GM23338 (cell line): ENCODE measurements at regions not wholly inside any gene's neighbourhood (a gene's known extent, or its start where the extent isn't known, plus 50 kb on each side); places are given as distances from the start of the nearest gene placed in this dataset.

Experiments
- ATAC-seq: fragments of 200-7000 bp; cut with Tn5 transposase; 3 replicates; pipeline ENCODE4 v1.9.1; 2020
- DNase-seq: peaks from one replicate; pipeline ENCODE4 v3.0.0-alpha.2; 2015; ENCODE audit warnings: low spot score
- H2AFZ ChIP-seq: fragments of 200-600 bp; sonication (generic); 2 replicates; pipeline ENCODE4 v1.8.0; 2016; ENCODE audit warnings: antibody characterized with exemption, mild to moderate bottlenecking, moderate library complexity
- H3F3A ChIP-seq: fragments of 200-600 bp; sonication (generic); replicated peaks from 2 replicates; pipeline ENCODE4 v1.8.0; 2017; ENCODE audit warnings: antibody characterized with exemption, mixed run types, low read depth
- H3K27ac ChIP-seq: fragments of 200-600 bp; sonication (generic); 2 replicates; pipeline ENCODE4 v1.6.1; 2016; ENCODE audit warnings: low read depth
- H3K27me3 ChIP-seq: fragments of 200-600 bp; sonication (generic); 2 replicates; pipeline ENCODE4 v1.8.0; 2016; ENCODE audit warnings: mild to moderate bottlenecking, mixed run types, moderate library complexity; ENCODE audit not compliant: insufficient read depth
- H3K36me3 ChIP-seq: fragments of 200-600 bp; sonication (generic); 2 replicates; pipeline ENCODE4 v1.8.0; 2016; ENCODE audit warnings: mild to moderate bottlenecking; ENCODE audit not compliant: insufficient read depth
- H3K4me1 ChIP-seq: fragments of 200-600 bp; sonication (generic); 2 replicates; pipeline ENCODE4 v1.8.0; 2016; ENCODE audit warnings: mild to moderate bottlenecking, moderate library complexity; ENCODE audit not compliant: insufficient read depth
- H3K4me2 ChIP-seq: fragments of 200-600 bp; sonication (generic); 2 replicates; pipeline ENCODE4 v1.7.1; 2017; ENCODE audit warnings: mixed run types
- H3K4me3 ChIP-seq: fragments of 200-600 bp; sonication (generic); 2 replicates; pipeline ENCODE4 v1.6.1; 2016; ENCODE audit warnings: mixed run types
- H3K79me2 ChIP-seq: fragments of 200-600 bp; sonication (generic); replicated peaks from 2 replicates; pipeline ENCODE4 v1.8.0; 2017; ENCODE audit warnings: mild to moderate bottlenecking; ENCODE audit not compliant: insufficient read depth
- H3K9me2 ChIP-seq: fragments of 200-600 bp; sonication (generic); 2 replicates; pipeline ENCODE4 v1.8.0; 2017; ENCODE audit not compliant: insufficient read depth
- H4K20me1 ChIP-seq: fragments of 200-600 bp; sonication (generic); replicated peaks from 2 replicates; pipeline ENCODE4 v1.8.0; 2017; ENCODE audit warnings: mild to moderate bottlenecking; ENCODE audit not compliant: insufficient read depth
- H3K27ac Mint-ChIP-seq: 2 replicates; pipeline ENCODE4 v1.8.0; 2020; ENCODE audit warnings: inconsistent platforms, mild to moderate bottlenecking, moderate library complexity, mixed read lengths
- H3K27me3 Mint-ChIP-seq: 3 replicates; pipeline ENCODE4 v1.8.0; 2022; ENCODE audit warnings: low read depth, mild to moderate bottlenecking, moderate library complexity, mixed read lengths, inconsistent platforms; ENCODE audit not compliant: insufficient read depth, poor library complexity
- H3K36me3 Mint-ChIP-seq: 3 replicates; pipeline ENCODE4 v1.8.0; 2021; ENCODE audit warnings: low read depth, mild to moderate bottlenecking, inconsistent platforms, moderate library complexity, mixed read lengths
- H3K4me1 Mint-ChIP-seq: 3 replicates; pipeline ENCODE4 v1.8.0; 2020; ENCODE audit warnings: mild to moderate bottlenecking, inconsistent platforms, mixed read lengths
- H3K4me3 Mint-ChIP-seq: 3 replicates; pipeline ENCODE4 v1.8.0; 2021; ENCODE audit warnings: moderate library complexity, mild to moderate bottlenecking, inconsistent platforms, mixed read lengths
- H3K9me3 Mint-ChIP-seq: 3 replicates; pipeline ENCODE4 v1.8.0; 2020; ENCODE audit warnings: moderate library complexity, mild to moderate bottlenecking, inconsistent platforms, mixed read lengths
- CREB1 ChIP-seq: fragments of 250-450 bp; sonication (Bioruptor Pico); IDR thresholded peaks from 2 replicates; pipeline ENCODE4 v1.5.0; 2020; ENCODE audit warnings: low read depth, mild to moderate bottlenecking, moderate library complexity
- CTCF ChIP-seq, 2 experiments: fragments of 200-600 bp in 1 of 2; sonication (generic) in 1 of 2; conservative IDR thresholded peaks; 2 replicates each; pipeline versions ENCODE4 v1.5.1 to v1.6.1; 2016 to 2017; ENCODE audit warnings: antibody characterized with exemption in 2 of 2, low read depth in 2 of 2, mild to moderate bottlenecking in 2 of 2, moderate library complexity in 1 of 2
- ETS1 ChIP-seq: IDR thresholded peaks from 2 replicates; pipeline ENCODE4 v1.6.1; 2016; ENCODE audit warnings: antibody characterized with exemption
- EZH2 ChIP-seq: fragments of 200-600 bp; sonication (generic); IDR thresholded peaks from one replicate; pipeline ENCODE4 v1.8.0; 2017; ENCODE audit warnings: antibody characterized with exemption, mild to moderate bottlenecking, low read depth; ENCODE audit not compliant: unreplicated experiment
- EZH2phosphoT487 ChIP-seq: fragments of 200-600 bp; sonication (generic); IDR thresholded peaks from one replicate; pipeline ENCODE4 v1.8.1; 2018; ENCODE audit warnings: antibody characterized with exemption; ENCODE audit not compliant: unreplicated experiment
- JUNB ChIP-seq: IDR thresholded peaks from one replicate; pipeline ENCODE4 v1.6.1; 2016; ENCODE audit warnings: antibody characterized with exemption; ENCODE audit not compliant: unreplicated experiment
- NANOG ChIP-seq: IDR thresholded peaks from 2 replicates; pipeline ENCODE4 v1.6.1; 2016; ENCODE audit warnings: antibody characterized with exemption, borderline replicate concordance
- POLR2AphosphoS5 ChIP-seq: IDR thresholded peaks from 2 replicates; pipeline ENCODE4 v1.6.1; 2016; ENCODE audit warnings: antibody characterized with exemption, low read depth
- ZNF114 ChIP-seq: fragments of 250-450 bp; sonication (Bioruptor Pico); IDR thresholded peaks from 2 replicates; pipeline ENCODE4 v1.5.0; 2020; ENCODE audit warnings: mild to moderate bottlenecking, moderate library complexity
- ZNF462 ChIP-seq: fragments of 250-450 bp; sonication (Bioruptor Pico); IDR thresholded peaks from 2 replicates; pipeline ENCODE4 v1.5.0; 2020; ENCODE audit warnings: mild to moderate bottlenecking, moderate library complexity

GRCh38 chr4:187128222-187128621 lies 404.6 kb upstream of the FAT1 start (continued):
- TF ChIP-seq ZNF462 (CRISPR knock-in tag) = no peak

GRCh38 chr4:187128976-187129375 lies 405.3 kb upstream of the FAT1 start:
- Mint-ChIP-seq H3K4me1 (no peaks in the 10 kb centered on the region), H3K27me3 (no peaks in the 10 kb centered on the region), H3K36me3 (no peaks in the 10 kb centered on the region), H3K27ac (no peak overlapping the region), H3K4me3 (no peak overlapping the region), H3K9me3 (no peaks in the 10 kb centered on the region)
- H3K4me2 ChIP-seq = no peak overlapping the region
- H3K27me3 ChIP-seq = no peaks in the 10 kb centered on the region
- no peaks in the 10 kb centered on the region for H3K36me3 ChIP-seq
- H3K9me2 ChIP-seq = no peaks in the 10 kb centered on the region
- no peaks in the 10 kb centered on the region for H3K79me2 ChIP-seq
- H3F3A ChIP-seq = no peaks in the 10 kb centered on the region
- DNase-seq (no peak), ATAC-seq (no peak)
- H4K20me1 ChIP-seq = no peaks in the 10 kb centered on the region
- no peak overlapping the region for H2AFZ ChIP-seq
- no peak overlapping the region for H3K27ac ChIP-seq
- no peak overlapping the region for H3K4me3 ChIP-seq
- H3K4me1 ChIP-seq = no peaks in the 10 kb centered on the region
- TF ChIP-seq ETS1 (no peak), JUNB (no peak), NANOG (no peak), POLR2AphosphoS5 (no peak), EZH2phosphoT487 (no peak), CTCF (conservative IDR thresholded peaks at IDR 0.05; ENCODE audit: low read depth in 2 of 2) (no peak), ZNF114 (CRISPR knock-in tag) (no peak), EZH2 (no peak), CREB1 (CRISPR knock-in tag) (no peak)
